ENCODE measurements at regions not wholly inside any gene's neighbourhood (a gene's known extent, or its start where the extent isn't known, plus 50 kb on each side); places are given as distances from the start of the nearest gene placed in this dataset.
"Not testable (repeated sequence)": the region's sequence is repeated elsewhere in the genome, so short reads cannot be mapped to it uniquely, and the experiment has no call there.

GRCh38 chr10:57654856-57655255 lies 612.8 kb downstream of the IPMK start:
- H3K4me3 ChIP-seq (ENCODE audit: low read depth, low read length) = no peak overlapping the region
- TF ChIP-seq CTCF (IDR thresholded peaks at IDR 0.05; ENCODE audit: insufficient read depth, low read length) = no peak
- DNase-seq (ENCODE audit: low read depth) = no peak

GRCh38 chr10:57645108-57645507 lies 622.6 kb downstream of the IPMK start:
- not testable (repeated sequence) for H3K4me3 ChIP-seq (ENCODE audit: low read depth, low read length); DNase-seq (ENCODE audit: low read depth)

- no peak for DNase-seq (ENCODE audit: low read depth)
- no peak for TF ChIP-seq CTCF (IDR thresholded peaks at IDR 0.05; ENCODE audit: insufficient read depth, low read length)
- no peak overlapping the region for H3K4me3 ChIP-seq (ENCODE audit: low read depth, low read length)
These were observed 629.3 kb downstream of the IPMK start for GRCh38 chr10:57638411-57638810.

- DNase-seq (ENCODE audit: low read depth) = no peak
- TF ChIP-seq CTCF (IDR thresholded peaks at IDR 0.05; ENCODE audit: insufficient read depth, low read length) = no peak
- H3K4me3 ChIP-seq (ENCODE audit: low read depth, low read length) = no peak overlapping the region
These were observed 639.0 kb downstream of the IPMK start for GRCh38 chr10:57628592-57629284.

- no peak overlapping the region for H3K4me3 ChIP-seq (ENCODE audit: low read depth, low read length)
- DNase-seq (ENCODE audit: low read depth) = no peak
- no peak for TF ChIP-seq CTCF (IDR thresholded peaks at IDR 0.05; ENCODE audit: insufficient read depth, low read length)
These were observed 640.0 kb downstream of the IPMK start for GRCh38 chr10:57627642-57628178.

- TF ChIP-seq CTCF (IDR thresholded peaks at IDR 0.05; ENCODE audit: insufficient read depth, low read length) = no peak
- DNase-seq (ENCODE audit: low read depth) = no peak
- no peak overlapping the region for H3K4me3 ChIP-seq (ENCODE audit: low read depth, low read length)
These were observed 642.7 kb downstream of the IPMK start for GRCh38 chr10:57624856-57625592.

GRCh38 chr10:57624066-57624465 lies 643.6 kb downstream of the IPMK start:
- no peak for TF ChIP-seq CTCF (IDR thresholded peaks at IDR 0.05; ENCODE audit: insufficient read depth, low read length)
- DNase-seq (ENCODE audit: low read depth) = no peak
- H3K4me3 ChIP-seq (ENCODE audit: low read depth, low read length) = no peak overlapping the region

Data from fibroblast of the aortic adventitia (primary cell).